HepG2 (cell line): ENCODE measurements at regions not wholly inside any gene's neighbourhood (a gene's known extent, or its start where the extent isn't known, plus 50 kb on each side); places are given as distances from the start of the nearest gene placed in this dataset.

Source experiments
- EP300 ChIP-seq, 3 experiments: sonication (generic) in 1 of 3; formaldehyde crosslinking in 1 of 3; IDR thresholded peaks; 2 replicates each; pipeline versions ENCODE4 v1.5.1 to v1.6.1; 2011 to 2020; ENCODE audit warnings: low read depth in 2 of 3, low read length in 2 of 3, borderline replicate concordance in 1 of 3, improper control_type of control experiment in 1 of 3, mild to moderate bottlenecking in 1 of 3, missing genetic modification reagents in 1 of 3, moderate library complexity in 1 of 3
- EZH2 ChIP-seq: conservative IDR thresholded peaks from 2 replicates; pipeline ENCODE4 v1.6.1; 2012; ENCODE audit warnings: mild to moderate bottlenecking, low read depth, low read length, moderate library complexity
- ZNF24 ChIP-seq: fragments of 450-650 bp; IDR thresholded peaks from 2 replicates; pipeline ENCODE4 v1.6.1; 2017; ENCODE audit warnings: antibody characterized with exemption, mild to moderate bottlenecking
- ZNF335 ChIP-seq: sonication (generic); formaldehyde crosslinking; IDR thresholded peaks from 2 replicates; pipeline ENCODE4 v1.4.0; 2020; ENCODE audit warnings: missing genetic modification reagents
- ZNF510 ChIP-seq: sonication (generic); formaldehyde crosslinking; IDR thresholded peaks from 2 replicates; pipeline ENCODE4 v1.4.0; 2020; ENCODE audit warnings: low read depth, mild to moderate bottlenecking, missing genetic modification reagents
- TF ChIP-seq, protein P1 (sequence below): sonication (generic); formaldehyde crosslinking; IDR thresholded peaks from 2 replicates; pipeline ENCODE4 v1.5.1; 2020; ENCODE audit warnings: missing genetic modification reagents, mild to moderate bottlenecking, borderline replicate concordance

DNA sequence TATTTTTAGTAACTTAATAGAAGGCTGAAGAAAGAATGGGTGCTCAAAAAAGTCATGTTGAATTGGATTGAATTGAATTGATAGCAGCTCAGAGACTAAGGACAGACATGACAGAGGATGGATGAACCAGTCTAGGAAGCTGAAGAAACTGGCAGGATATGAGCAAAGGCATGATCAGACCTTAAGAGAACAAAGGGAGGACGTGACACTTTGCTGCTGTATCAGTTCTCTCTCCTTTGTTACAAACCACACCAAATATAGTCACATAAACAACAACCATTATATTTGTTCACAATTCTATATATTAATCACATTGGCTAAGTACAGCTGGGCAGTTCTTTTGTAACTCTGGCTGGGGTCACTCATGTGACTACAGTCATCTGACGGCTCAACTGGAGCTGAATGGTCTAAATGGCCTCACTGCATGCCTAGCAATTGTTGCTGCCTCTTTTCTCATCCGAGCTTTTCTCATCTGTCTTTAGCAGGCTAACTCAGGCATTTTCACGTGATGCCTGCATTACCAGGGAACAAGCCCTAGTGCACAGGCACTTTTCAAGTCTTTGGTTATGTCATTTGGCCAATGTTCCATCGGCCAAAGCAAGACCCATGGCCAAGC is 355.0 kb downstream of the ETNK1 start:
- no peak for TF ChIP-seq ZNF335 (CRISPR knock-in tag)
- TF ChIP-seq, protein P1, sequence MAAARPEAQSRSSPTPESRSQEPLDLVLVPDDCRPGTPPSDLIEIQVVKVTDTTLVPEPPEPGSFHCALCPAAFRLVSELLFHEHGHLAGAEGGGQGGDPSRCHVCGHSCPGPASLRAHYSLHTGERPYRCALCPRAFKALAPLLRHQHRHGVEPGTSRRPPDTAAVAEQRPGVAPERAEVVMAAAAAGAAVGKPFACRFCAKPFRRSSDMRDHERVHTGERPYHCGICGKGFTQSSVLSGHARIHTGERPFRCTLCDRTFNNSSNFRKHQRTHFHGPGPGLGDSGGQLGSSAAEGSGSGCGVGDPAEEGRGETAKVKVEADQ (CRISPR knock-in tag): no peak
- TF ChIP-seq EP300 (IDR thresholded peaks at IDR 0.05; ENCODE audit: low read depth in 2 of 2, low read length in 2 of 2): no peak
- no peak for TF ChIP-seq EP300 (CRISPR knock-in tag; IDR thresholded peaks at IDR 0.05; ENCODE audit: borderline replicate concordance)
- no peak for TF ChIP-seq ZNF24
- TF ChIP-seq ZNF510 (CRISPR knock-in tag): no peak
- no peak for TF ChIP-seq EZH2
